ENCODE measurements at regions not wholly inside any gene's neighbourhood (a gene's known extent, or its start where the extent isn't known, plus 50 kb on each side); places are given as distances from the start of the nearest gene placed in this dataset.
"Not testable (repeated sequence)": the region's sequence is repeated elsewhere in the genome, so short reads cannot be mapped to it uniquely, and the experiment has no call there.

GRCh38 chr18:79579807-79580497 is 99.7 kb upstream of the CTDP1 start:
- no peak for ATAC-seq

- ATAC-seq, result no peak
Observed at GRCh38 chr18:79580498-79581171, 99.0 kb upstream of the CTDP1 start.

- ATAC-seq, result no peak
Observed at GRCh38 chr18:79581406-79581805, 98.2 kb upstream of the CTDP1 start.

GRCh38 chr18:79581911-79582310 is 97.7 kb upstream of the CTDP1 start:
- ATAC-seq, result no peak

- ATAC-seq, result no peak
Observed at GRCh38 chr18:79582978-79583377, 96.6 kb upstream of the CTDP1 start.

- no peak for ATAC-seq
Observed at GRCh38 chr18:79583426-79583825, 96.2 kb upstream of the CTDP1 start.

- no peak for ATAC-seq
Observed at GRCh38 chr18:79583984-79584401, 95.6 kb upstream of the CTDP1 start.

GRCh38 chr18:79584491-79585394 is 94.9 kb upstream of the CTDP1 start:
- ATAC-seq, result no peak

GRCh38 chr18:79585395-79586370 is 93.9 kb upstream of the CTDP1 start:
- no peak for ATAC-seq

- ATAC-seq, result no peak
Observed at GRCh38 chr18:79586436-79587225, 93.0 kb upstream of the CTDP1 start.

GRCh38 chr18:79587226-79587741 is 92.3 kb upstream of the CTDP1 start:
- no peak for ATAC-seq

GRCh38 chr18:79587779-79588635 is 91.6 kb upstream of the CTDP1 start:
- ATAC-seq, result no peak

- no peak for ATAC-seq
Observed at GRCh38 chr18:79588636-79589481, 90.7 kb upstream of the CTDP1 start.

- ATAC-seq, result no peak
Observed at GRCh38 chr18:79589601-79590091, 90.0 kb upstream of the CTDP1 start.

- ATAC-seq, result no peak
Observed at GRCh38 chr18:79590191-79591031, 89.2 kb upstream of the CTDP1 start.

- no peak for ATAC-seq
Observed at GRCh38 chr18:79591032-79591308, 88.6 kb upstream of the CTDP1 start.

GRCh38 chr18:79592684-79593083 is 86.9 kb upstream of the CTDP1 start:
- not testable (repeated sequence) for ATAC-seq

- no peak for ATAC-seq
Observed at GRCh38 chr18:79595876-79596374, 83.7 kb upstream of the CTDP1 start.

Measured in activated CD4-positive, CD25-positive, alpha-beta regulatory T cell treated with anti-CD3 and anti-CD28 coated beads, Interleukin-2, amount 50 U/mL, for 24 hours (primary cell).